ENCODE measurements at regions not wholly inside any gene's neighbourhood (a gene's known extent, or its start where the extent isn't known, plus 50 kb on each side); places are given as distances from the start of the nearest gene placed in this dataset.
A peak's percentile ranks its signal among the peaks of the same experiment; 100 is the strongest.

GRCh38 chr10:27451054-27451453 is 53.0 kb upstream of the RAB18 start:
- no peak for FAIRE-seq

GRCh38 chr10:27450225-27450624 is 53.9 kb upstream of the RAB18 start:
- no peak for FAIRE-seq

- FAIRE-seq = no peak
Measured at GRCh38 chr10:27449571-27449970, 54.5 kb upstream of the RAB18 start.

- no peak for FAIRE-seq
Measured at GRCh38 chr10:27448921-27449320, 55.2 kb upstream of the RAB18 start.

- no peak for FAIRE-seq
Measured at GRCh38 chr10:27447540-27447939, 56.6 kb upstream of the RAB18 start.

GRCh38 chr10:27446091-27446918 is 57.8 kb upstream of the RAB18 start:
- peak; percentile 99 for FAIRE-seq

GRCh38 chr10:27445070-27445469 is 59.0 kb upstream of the RAB18 start:
- no peak for FAIRE-seq

GRCh38 chr10:27440478-27440877 is 63.6 kb upstream of the RAB18 start:
- no peak for FAIRE-seq

GRCh38 chr10:27440021-27440420 is 64.1 kb upstream of the RAB18 start:
- no peak for FAIRE-seq

- peak; percentile 74 for FAIRE-seq
Measured at GRCh38 chr10:27439101-27439500, 65.0 kb upstream of the RAB18 start.

GRCh38 chr10:27437775-27438174 is 66.3 kb upstream of the RAB18 start:
- peak; percentile 66 for FAIRE-seq

- FAIRE-seq = no peak
Measured at GRCh38 chr10:27436710-27437109, 67.4 kb upstream of the RAB18 start.

GRCh38 chr10:27433976-27434375 is 70.1 kb upstream of the RAB18 start:
- FAIRE-seq = no peak

GRCh38 chr10:27426948-27427467 is 77.1 kb upstream of the RAB18 start:
- FAIRE-seq = no peak

GRCh38 chr10:27413831-27414348 is 90.2 kb upstream of the RAB18 start:
- no peak for FAIRE-seq

- FAIRE-seq = no peak
Measured at GRCh38 chr10:27413387-27413786, 90.7 kb upstream of the RAB18 start.

GRCh38 chr10:27410153-27410552 is 94.0 kb upstream of the RAB18 start:
- FAIRE-seq = no peak

GRCh38 chr10:27407271-27407670 is 96.8 kb upstream of the RAB18 start:
- no peak for FAIRE-seq

- FAIRE-seq = no peak
Measured at GRCh38 chr10:27399871-27400270, 104.2 kb upstream of the RAB18 start.

- FAIRE-seq = no peak
Measured at GRCh38 chr10:27393961-27394360, 110.1 kb upstream of the RAB18 start.

- FAIRE-seq = no peak
Measured at GRCh38 chr10:27392606-27393005, 111.5 kb upstream of the RAB18 start.

GRCh38 chr10:27391916-27392315 is 112.2 kb upstream of the RAB18 start:
- no peak for FAIRE-seq

GRCh38 chr10:27391325-27391724 is 112.8 kb upstream of the RAB18 start:
- no peak for FAIRE-seq

- no peak for FAIRE-seq
Measured at GRCh38 chr10:27390681-27391080, 113.4 kb upstream of the RAB18 start.
